ENCODE measurements at regions not wholly inside any gene's neighbourhood (a gene's known extent, or its start where the extent isn't known, plus 50 kb on each side); places are given as distances from the start of the nearest gene placed in this dataset.

GRCh38 chr14:97444248-97444647 is 647.1 kb downstream of the VRK1 start:
- TF ChIP-seq POLR2A (IDR thresholded peaks at IDR 0.05; ENCODE audit: low read length), result no peak
- TF ChIP-seq GATA1 (IDR thresholded peaks at IDR 0.05; ENCODE audit: low read depth, low read length), result no peak

Data from erythroblast (primary cell).